Choroid plexus epithelial cell (primary cell): ENCODE measurements at regions not wholly inside any gene's neighbourhood (a gene's known extent, or its start where the extent isn't known, plus 50 kb on each side); places are given as distances from the start of the nearest gene placed in this dataset.

ENCODE experiments used
- DNase-seq: peaks from one replicate; pipeline ENCODE4 v3.0.0-alpha.2; 2010; ENCODE audit warnings: low read depth
- H3K4me3 ChIP-seq: 2 replicates; pipeline ENCODE4 v1.5.1; 2011; ENCODE audit warnings: low read depth, mild to moderate bottlenecking, control low read depth, low read length, moderate library complexity
- CTCF ChIP-seq: conservative IDR thresholded peaks from 2 replicates; pipeline ENCODE4 v1.5.1; 2011; ENCODE audit warnings: low read depth, mild to moderate bottlenecking, control low read depth, inconsistent platforms, low read length, moderate library complexity

GRCh38 chr16:35561346-35561745 lies 2101.9 kb downstream of the TP53TG3F start:
- DNase-seq = no peak
- H3K4me3 ChIP-seq = no peak overlapping the region
- no peak for TF ChIP-seq CTCF

- TF ChIP-seq CTCF = no peak
- no peak overlapping the region for H3K4me3 ChIP-seq
- DNase-seq = no peak
Observed at GRCh38 chr16:35562471-35562870, 2103.1 kb downstream of the TP53TG3F start.

GRCh38 chr16:35562919-35563318 lies 2103.5 kb downstream of the TP53TG3F start:
- TF ChIP-seq CTCF = no peak
- no peak for DNase-seq
- no peak overlapping the region for H3K4me3 ChIP-seq

GRCh38 chr16:35564148-35564547 lies 2104.7 kb downstream of the TP53TG3F start:
- no peak overlapping the region for H3K4me3 ChIP-seq
- TF ChIP-seq CTCF = no peak
- no peak for DNase-seq

GRCh38 chr16:35564889-35565288 lies 2105.5 kb downstream of the TP53TG3F start:
- TF ChIP-seq CTCF = no peak
- DNase-seq = no peak
- no peak overlapping the region for H3K4me3 ChIP-seq

- H3K4me3 ChIP-seq = no peak overlapping the region
- DNase-seq = no peak
- TF ChIP-seq CTCF = no peak
Observed at GRCh38 chr16:35565626-35566025, 2106.2 kb downstream of the TP53TG3F start.

GRCh38 chr16:35569413-35569812 lies 2110.0 kb downstream of the TP53TG3F start:
- no peak overlapping the region for H3K4me3 ChIP-seq
- DNase-seq = no peak
- no peak for TF ChIP-seq CTCF
